HuH-7 (cell line): ENCODE measurements at regions not wholly inside any gene's neighbourhood (a gene's known extent, or its start where the extent isn't known, plus 50 kb on each side); places are given as distances from the start of the nearest gene placed in this dataset.
"Not testable (repeated sequence)": the region's sequence is repeated elsewhere in the genome, so short reads cannot be mapped to it uniquely, and the experiment has no call there.

Experiments used
- DNase-seq: peaks from one replicate; pipeline ENCODE4 v3.0.0; 2011; ENCODE audit warnings: low spot score

- no peak for DNase-seq
Observed at GRCh38 chr7:13198727-13199126, 511.3 kb downstream of the ARL4A start.

- no peak for DNase-seq
Observed at GRCh38 chr7:13201628-13202027, 514.2 kb downstream of the ARL4A start.

- DNase-seq, result no peak
Observed at GRCh38 chr7:13217768-13218167, 530.3 kb downstream of the ARL4A start.

- DNase-seq, result no peak
Observed at GRCh38 chr7:13225068-13225467, 537.6 kb downstream of the ARL4A start.

GRCh38 chr7:13226385-13226784 lies 539.0 kb downstream of the ARL4A start:
- no peak for DNase-seq

- no peak for DNase-seq
Observed at GRCh38 chr7:13231216-13231615, 543.8 kb downstream of the ARL4A start.

GRCh38 chr7:13235436-13235835 lies 548.0 kb downstream of the ARL4A start:
- DNase-seq, result no peak

- DNase-seq, result no peak
Observed at GRCh38 chr7:13236026-13236425, 548.6 kb downstream of the ARL4A start.

- no peak for DNase-seq
Observed at GRCh38 chr7:13240349-13240748, 552.9 kb downstream of the ARL4A start.

GRCh38 chr7:13241416-13241815 lies 554.0 kb downstream of the ARL4A start:
- no peak for DNase-seq

- DNase-seq, result no peak
Observed at GRCh38 chr7:13257661-13258060, 570.2 kb downstream of the ARL4A start.

- no peak for DNase-seq
Observed at GRCh38 chr7:13258386-13258785, 571.0 kb downstream of the ARL4A start.

GRCh38 chr7:13259930-13260329 lies 572.5 kb downstream of the ARL4A start:
- no peak for DNase-seq

GRCh38 chr7:13262929-13263530 lies 575.6 kb downstream of the ARL4A start:
- peak; percentile 10 for DNase-seq

GRCh38 chr7:13265271-13265670 lies 577.8 kb downstream of the ARL4A start:
- DNase-seq, result no peak

GRCh38 chr7:13274205-13274604 lies 586.8 kb downstream of the ARL4A start:
- DNase-seq, result not testable (repeated sequence)

- no peak for DNase-seq
Observed at GRCh38 chr7:13276977-13277376, 589.5 kb downstream of the ARL4A start.

- DNase-seq, result no peak
Observed at GRCh38 chr7:13278020-13278419, 590.6 kb downstream of the ARL4A start.

- DNase-seq, result no peak
Observed at GRCh38 chr7:13279854-13280435, 592.5 kb downstream of the ARL4A start.

GRCh38 chr7:13282377-13282980 lies 595.0 kb downstream of the ARL4A start:
- no peak for DNase-seq

- no peak for DNase-seq
Observed at GRCh38 chr7:13286916-13287315, 599.5 kb downstream of the ARL4A start.

GRCh38 chr7:13288516-13288915 lies 601.1 kb downstream of the ARL4A start:
- DNase-seq, result no peak

- no peak for DNase-seq
Observed at GRCh38 chr7:13290975-13291374, 603.5 kb downstream of the ARL4A start.
